ENCODE measurements at regions not wholly inside any gene's neighbourhood (a gene's known extent, or its start where the extent isn't known, plus 50 kb on each side); places are given as distances from the start of the nearest gene placed in this dataset.
"Not testable (repeated sequence)": the region's sequence is repeated elsewhere in the genome, so short reads cannot be mapped to it uniquely, and the experiment has no call there.

DNA sequence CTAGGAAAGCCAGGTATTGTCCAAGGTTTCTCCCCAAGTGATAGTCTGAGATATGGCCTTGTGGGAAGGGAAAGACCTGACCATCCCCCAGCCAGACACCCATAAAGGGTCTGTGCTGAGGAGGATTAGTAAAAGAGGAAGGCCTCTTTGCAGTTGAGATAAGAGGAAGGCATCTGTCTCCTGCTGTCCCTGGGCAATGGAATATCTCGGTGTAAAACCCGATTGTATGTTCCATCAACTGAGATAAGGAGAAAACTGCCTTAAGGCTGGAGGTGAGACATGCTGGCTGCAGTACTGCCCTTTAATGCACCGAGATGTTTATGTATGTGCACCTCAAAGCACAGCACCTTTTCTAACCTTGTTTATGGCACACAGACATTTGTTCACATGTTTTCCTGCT is 805.9 kb downstream of the FOXD4L5 start:
- DNase-seq (ENCODE audit: low read depth in 1 of 2, low spot score in 2 of 2); H3K9me3 ChIP-seq (ENCODE audit: insufficient read depth in 2 of 2, low read depth in 1 of 2, low read length in 1 of 2); H4K8ac ChIP-seq (ENCODE audit: extremely low read depth, insufficient read depth, low read length); H3K23ac ChIP-seq (ENCODE audit: insufficient read length); H3K14ac ChIP-seq (ENCODE audit: insufficient read length); FAIRE-seq; H3K4me2 ChIP-seq (ENCODE audit: insufficient read depth in 1 of 2, low read depth in 2 of 2, low read length in 2 of 2); H4K5ac ChIP-seq (ENCODE audit: insufficient read length, low read depth, low read length); H3K36me3 ChIP-seq (ENCODE audit: control insufficient read depth in 2 of 4, insufficient read depth in 4 of 4, low read length in 3 of 4); H3K27ac ChIP-seq (ENCODE audit: low read depth, low read length); H4K91ac ChIP-seq (replicated peaks; ENCODE audit: insufficient read length, low read length); H2AFZ ChIP-seq (ENCODE audit: low read length); H3K79me1 ChIP-seq (ENCODE audit: low read depth, low read length); H3K4me3 ChIP-seq (ENCODE audit: extremely low read depth in 1 of 4, insufficient read depth in 2 of 4, low read depth in 3 of 4, low read length in 4 of 4); H3K56ac ChIP-seq (replicated peaks; ENCODE audit: insufficient read length, low read depth, low read length); H3K9ac ChIP-seq (replicated peaks in 1 of 4; ENCODE audit: extremely low read depth in 1 of 4, low read depth in 3 of 4, low read length in 3 of 4); H2BK20ac ChIP-seq (ENCODE audit: low read length); POLR2A ChIA-PET (ENCODE audit: partially characterized antibody); H2BK12ac ChIP-seq (ENCODE audit: low read depth, low read length); H3K4me1 ChIP-seq (replicated peaks in 1 of 4; ENCODE audit: control insufficient read depth in 3 of 4, insufficient read depth in 4 of 4, low read length in 3 of 4); H3K27me3 ChIP-seq (replicated peaks in 1 of 4; ENCODE audit: control insufficient read depth in 3 of 4, extremely low read depth in 1 of 4, insufficient read depth in 3 of 4, low read length in 3 of 4); H3K79me2 ChIP-seq (ENCODE audit: control insufficient read depth in 1 of 2, insufficient read depth in 2 of 2, low read length in 2 of 2); CTCF ChIA-PET (ENCODE audit: partially characterized antibody); H2BK5ac ChIP-seq (ENCODE audit: low read depth, low read length); H2BK15ac ChIP-seq (ENCODE audit: low read length); H3K18ac ChIP-seq (ENCODE audit: extremely low read depth, low read length); H3K4ac ChIP-seq (replicated peaks; ENCODE audit: insufficient read length, low read depth, low read length); H4K20me1 ChIP-seq (replicated peaks in 1 of 2; ENCODE audit: control insufficient read depth in 1 of 2, insufficient read depth in 2 of 2, low read length in 2 of 2); H2AK5ac ChIP-seq (ENCODE audit: low read depth, low read length); H3K23me2 ChIP-seq (ENCODE audit: low read depth, low read length); H2BK120ac ChIP-seq (replicated peaks; ENCODE audit: low read depth, low read length): not testable (repeated sequence)
- 90% methylated on average over 3 of the region's 3 CpGs; no CpG with 5 or more reads in 1 of the 2 experiments for WGBS, 2 experiments (ENCODE audit: extremely low coverage in 1 of 2, insufficient coverage in 1 of 2, insufficient read length in 1 of 2, insufficient replicate concordance in 2 of 2, low coverage in 1 of 2, low lambda C conversion rate in 2 of 2, missing lambda C conversion rate in 1 of 2)

DNA sequence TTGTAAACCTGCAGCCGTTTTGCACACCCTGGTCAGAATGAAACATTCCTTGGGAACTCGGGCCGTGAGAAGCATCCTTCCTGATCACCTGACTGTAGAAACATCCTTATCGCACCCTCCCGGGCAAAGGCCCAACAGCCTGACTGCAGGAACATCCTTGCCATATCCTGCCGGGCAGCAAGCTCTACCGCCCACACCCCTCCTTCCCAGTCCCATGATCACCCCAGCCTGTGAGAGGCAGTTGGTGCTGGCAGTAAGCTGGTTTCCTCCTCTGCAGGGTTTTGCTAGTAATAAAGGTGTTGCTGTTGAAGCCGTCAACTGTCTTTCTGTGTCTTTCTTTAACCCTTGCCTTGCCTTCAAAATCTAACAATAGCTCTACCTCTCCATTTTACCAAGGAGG is 816.1 kb downstream of the FOXD4L5 start:
- POLR2A ChIA-PET (ENCODE audit: partially characterized antibody); H3K14ac ChIP-seq (ENCODE audit: insufficient read length); H4K20me1 ChIP-seq (replicated peaks in 1 of 2; ENCODE audit: control insufficient read depth in 1 of 2, insufficient read depth in 2 of 2, low read length in 2 of 2); DNase-seq (ENCODE audit: low read depth in 1 of 2, low spot score in 2 of 2); H4K91ac ChIP-seq (replicated peaks; ENCODE audit: insufficient read length, low read length); H3K23me2 ChIP-seq (ENCODE audit: low read depth, low read length); H3K23ac ChIP-seq (ENCODE audit: insufficient read length); H2AK5ac ChIP-seq (ENCODE audit: low read depth, low read length); H3K4me1 ChIP-seq (replicated peaks in 1 of 4; ENCODE audit: control insufficient read depth in 3 of 4, insufficient read depth in 4 of 4, low read length in 3 of 4); H3K4ac ChIP-seq (replicated peaks; ENCODE audit: insufficient read length, low read depth, low read length); H4K5ac ChIP-seq (ENCODE audit: insufficient read length, low read depth, low read length); H2BK120ac ChIP-seq (replicated peaks; ENCODE audit: low read depth, low read length); H3K56ac ChIP-seq (replicated peaks; ENCODE audit: insufficient read length, low read depth, low read length); H3K27ac ChIP-seq (ENCODE audit: low read depth, low read length); H3K9me3 ChIP-seq (ENCODE audit: insufficient read depth in 2 of 2, low read depth in 1 of 2, low read length in 1 of 2); H2AFZ ChIP-seq (ENCODE audit: low read length); H3K36me3 ChIP-seq (ENCODE audit: control insufficient read depth in 2 of 4, insufficient read depth in 4 of 4, low read length in 3 of 4); H3K4me2 ChIP-seq (ENCODE audit: insufficient read depth in 1 of 2, low read depth in 2 of 2, low read length in 2 of 2); H2BK5ac ChIP-seq (ENCODE audit: low read depth, low read length); H3K4me3 ChIP-seq (ENCODE audit: extremely low read depth in 1 of 4, insufficient read depth in 2 of 4, low read depth in 3 of 4, low read length in 4 of 4); CTCF ChIA-PET (ENCODE audit: partially characterized antibody); H3K79me1 ChIP-seq (ENCODE audit: low read depth, low read length); H3K9ac ChIP-seq (replicated peaks in 1 of 4; ENCODE audit: extremely low read depth in 1 of 4, low read depth in 3 of 4, low read length in 3 of 4); FAIRE-seq; H2BK15ac ChIP-seq (ENCODE audit: low read length); H3K79me2 ChIP-seq (ENCODE audit: control insufficient read depth in 1 of 2, insufficient read depth in 2 of 2, low read length in 2 of 2); H2BK20ac ChIP-seq (ENCODE audit: low read length); H3K18ac ChIP-seq (ENCODE audit: extremely low read depth, low read length); H3K27me3 ChIP-seq (replicated peaks in 1 of 4; ENCODE audit: control insufficient read depth in 3 of 4, extremely low read depth in 1 of 4, insufficient read depth in 3 of 4, low read length in 3 of 4); H4K8ac ChIP-seq (ENCODE audit: extremely low read depth, insufficient read depth, low read length); H2BK12ac ChIP-seq (ENCODE audit: low read depth, low read length): not testable (repeated sequence)
- WGBS, 2 experiments (ENCODE audit: extremely low coverage in 1 of 2, insufficient coverage in 1 of 2, insufficient read length in 1 of 2, insufficient replicate concordance in 2 of 2, low coverage in 1 of 2, low lambda C conversion rate in 2 of 2, missing lambda C conversion rate in 1 of 2): 75% methylated on average over 1 of the region's 8 CpGs; no CpG with 5 or more reads in 1 of the 2 experiments
